Effector memory CD4-positive, alpha-beta T cell (primary cell): ENCODE measurements at regions not wholly inside any gene's neighbourhood (a gene's known extent, or its start where the extent isn't known, plus 50 kb on each side); places are given as distances from the start of the nearest gene placed in this dataset.

ENCODE experiments used
- DNase-seq, 3 donors: peaks; one replicate each; pipeline ENCODE4 v3.0.0-alpha.2; 2020
- H3K27ac ChIP-seq: 2 replicates; pipeline ENCODE4 v1.7.0; 2013; ENCODE audit warnings: mild to moderate bottlenecking, low read length, moderate library complexity; ENCODE audit not compliant: insufficient read depth, poor library complexity, severe bottlenecking
- H3K27me3 ChIP-seq: replicated peaks from 2 replicates; pipeline ENCODE4 v1.7.0; 2013; ENCODE audit warnings: mild to moderate bottlenecking, low read length; ENCODE audit not compliant: insufficient read depth, control insufficient read depth, poor library complexity, severe bottlenecking
- H3K36me3 ChIP-seq: 2 replicates; pipeline ENCODE4 v1.7.0; 2013; ENCODE audit warnings: mild to moderate bottlenecking, low read length, moderate library complexity; ENCODE audit not compliant: control insufficient read depth, insufficient read depth
- H3K4me1 ChIP-seq: 2 replicates; pipeline ENCODE4 v1.7.0; 2013; ENCODE audit warnings: low read length, mild to moderate bottlenecking; ENCODE audit not compliant: control insufficient read depth, insufficient read depth, poor library complexity, severe bottlenecking
- H3K4me3 ChIP-seq: 2 replicates; pipeline ENCODE4 v1.7.0; 2013; ENCODE audit warnings: low read length, low read depth, mild to moderate bottlenecking; ENCODE audit not compliant: insufficient read depth, poor library complexity, severe bottlenecking
- H3K9me3 ChIP-seq: 2 replicates; pipeline ENCODE4 v1.7.0; 2013; ENCODE audit warnings: mild to moderate bottlenecking, low read length, moderate library complexity; ENCODE audit not compliant: control insufficient read depth

GRCh38 chr20:58004146-58004545 lies 224.3 kb downstream of the ANKRD60 start:
- DNase-seq = no peak

GRCh38 chr20:58003525-58003924 lies 224.9 kb downstream of the ANKRD60 start:
- DNase-seq = no peak
- Histone ChIP-seq H3K4me3 (no peak overlapping the region), H3K27me3 (no peaks in the 10 kb centered on the region), H3K9me3 (no peaks in the 10 kb centered on the region), H3K36me3 (no peaks in the 10 kb centered on the region), H3K4me1 (no peaks in the 10 kb centered on the region), H3K27ac (no peak overlapping the region)

More at GRCh38 chr20:58004146-58004545, 224.3 kb downstream of the ANKRD60 start:
- no peaks in the 10 kb centered on the region for H3K27me3 ChIP-seq
- H3K9me3 ChIP-seq = no peaks in the 10 kb centered on the region
- H3K4me1 ChIP-seq = no peaks in the 10 kb centered on the region
- H3K36me3 ChIP-seq = no peaks in the 10 kb centered on the region
- H3K27ac ChIP-seq = no peak overlapping the region
- no peak overlapping the region for H3K4me3 ChIP-seq

- no peak overlapping the region for H3K27ac ChIP-seq
- H3K4me3 ChIP-seq = no peak overlapping the region
- no peaks in the 10 kb centered on the region for H3K27me3 ChIP-seq
- no peaks in the 10 kb centered on the region for H3K4me1 ChIP-seq
- no peaks in the 10 kb centered on the region for H3K36me3 ChIP-seq
- H3K9me3 ChIP-seq = no peaks in the 10 kb centered on the region
- DNase-seq = no peak
Measured at GRCh38 chr20:58002901-58003300, 225.6 kb downstream of the ANKRD60 start.

GRCh38 chr20:58001946-58002345 lies 226.5 kb downstream of the ANKRD60 start:
- no peak for DNase-seq
- no peaks in the 10 kb centered on the region for H3K36me3 ChIP-seq
- H3K27ac ChIP-seq = no peak overlapping the region
- no peak overlapping the region for H3K4me3 ChIP-seq
- H3K9me3 ChIP-seq = no peaks in the 10 kb centered on the region
- no peaks in the 10 kb centered on the region for H3K4me1 ChIP-seq
- no peaks in the 10 kb centered on the region for H3K27me3 ChIP-seq

- Histone ChIP-seq H3K36me3 (no peaks in the 10 kb centered on the region), H3K9me3 (no peaks in the 10 kb centered on the region), H3K4me3 (no peak overlapping the region), H3K27ac (no peak overlapping the region), H3K4me1 (no peaks in the 10 kb centered on the region), H3K27me3 (no peaks in the 10 kb centered on the region)
- DNase-seq = no peak
Measured at GRCh38 chr20:58001381-58001780, 227.1 kb downstream of the ANKRD60 start.

GRCh38 chr20:58000861-58001260 lies 227.6 kb downstream of the ANKRD60 start:
- H3K27ac ChIP-seq = no peak overlapping the region
- H3K4me3 ChIP-seq = no peak overlapping the region
- H3K4me1 ChIP-seq = no peaks in the 10 kb centered on the region
- H3K27me3 ChIP-seq = no peaks in the 10 kb centered on the region
- no peak for DNase-seq
- no peaks in the 10 kb centered on the region for H3K36me3 ChIP-seq
- H3K9me3 ChIP-seq = no peaks in the 10 kb centered on the region

- Histone ChIP-seq H3K36me3 (no peaks in the 10 kb centered on the region), H3K27ac (no peak overlapping the region), H3K27me3 (no peaks in the 10 kb centered on the region), H3K4me3 (no peak overlapping the region), H3K4me1 (no peaks in the 10 kb centered on the region), H3K9me3 (no peaks in the 10 kb centered on the region)
- DNase-seq = no peak
Measured at GRCh38 chr20:57999465-58000111, 228.9 kb downstream of the ANKRD60 start.

- Histone ChIP-seq H3K27me3 (no peaks in the 10 kb centered on the region), H3K27ac (no peak overlapping the region), H3K4me1 (no peaks in the 10 kb centered on the region), H3K4me3 (no peak overlapping the region), H3K36me3 (no peaks in the 10 kb centered on the region), H3K9me3 (no peaks in the 10 kb centered on the region)
- DNase-seq = no peak
Measured at GRCh38 chr20:57998981-57999464, 229.4 kb downstream of the ANKRD60 start.

- no peak for DNase-seq
- H3K27me3 ChIP-seq = no peaks in the 10 kb centered on the region
- no peaks in the 10 kb centered on the region for H3K36me3 ChIP-seq
- H3K4me3 ChIP-seq = no peak overlapping the region
- H3K9me3 ChIP-seq = no peaks in the 10 kb centered on the region
- no peaks in the 10 kb centered on the region for H3K4me1 ChIP-seq
- H3K27ac ChIP-seq = no peak overlapping the region
Measured at GRCh38 chr20:57998276-57998675, 230.2 kb downstream of the ANKRD60 start.

GRCh38 chr20:57996936-57997890 lies 231.2 kb downstream of the ANKRD60 start:
- Histone ChIP-seq H3K4me1 (no peaks in the 10 kb centered on the region), H3K9me3 (no peaks in the 10 kb centered on the region), H3K27ac (no peak overlapping the region), H3K27me3 (no peaks in the 10 kb centered on the region), H3K4me3 (no peak overlapping the region), H3K36me3 (no peaks in the 10 kb centered on the region)
- no peak for DNase-seq
